Fibroblast of villous mesenchyme (primary cell): ENCODE measurements at regions not wholly inside any gene's neighbourhood (a gene's known extent, or its start where the extent isn't known, plus 50 kb on each side); places are given as distances from the start of the nearest gene placed in this dataset.
"Not testable (repeated sequence)": the region's sequence is repeated elsewhere in the genome, so short reads cannot be mapped to it uniquely, and the experiment has no call there.

Experiments used
- DNase-seq: peaks from one replicate; pipeline ENCODE4 v3.0.0-alpha.2; 2010; ENCODE audit warnings: low read depth
- H3K4me3 ChIP-seq: 2 replicates; pipeline ENCODE4 v1.5.1; 2011; ENCODE audit warnings: low read depth, mild to moderate bottlenecking, low read length
- TF ChIP-seq, protein P1 (sequence below): IDR thresholded peaks from 2 replicates; pipeline ENCODE4 v1.5.1; 2012; ENCODE audit warnings: low read depth, mild to moderate bottlenecking, low read length; ENCODE audit not compliant: insufficient read depth

DNA sequence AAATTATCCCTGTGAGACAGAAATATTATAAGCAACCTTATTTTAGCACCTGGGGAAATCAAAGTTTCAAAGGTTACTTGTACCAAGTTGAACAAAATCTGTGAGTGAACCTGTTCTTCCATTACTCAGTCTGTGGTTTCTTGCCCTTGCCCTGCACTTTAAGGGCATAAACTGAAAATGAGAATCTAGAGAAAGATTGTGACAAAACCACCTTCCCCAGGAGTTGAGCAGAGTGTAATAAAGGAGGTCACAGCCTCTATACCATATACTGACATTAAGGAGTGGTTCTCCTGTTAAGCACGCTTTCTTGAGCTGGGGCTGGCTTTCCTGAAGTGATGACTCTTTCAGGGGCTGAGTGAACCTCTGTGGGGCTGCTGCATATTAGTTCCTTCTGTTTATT, 143.4 kb downstream of the PDCD6IP start:
- no peak for DNase-seq
- TF ChIP-seq, protein P1, sequence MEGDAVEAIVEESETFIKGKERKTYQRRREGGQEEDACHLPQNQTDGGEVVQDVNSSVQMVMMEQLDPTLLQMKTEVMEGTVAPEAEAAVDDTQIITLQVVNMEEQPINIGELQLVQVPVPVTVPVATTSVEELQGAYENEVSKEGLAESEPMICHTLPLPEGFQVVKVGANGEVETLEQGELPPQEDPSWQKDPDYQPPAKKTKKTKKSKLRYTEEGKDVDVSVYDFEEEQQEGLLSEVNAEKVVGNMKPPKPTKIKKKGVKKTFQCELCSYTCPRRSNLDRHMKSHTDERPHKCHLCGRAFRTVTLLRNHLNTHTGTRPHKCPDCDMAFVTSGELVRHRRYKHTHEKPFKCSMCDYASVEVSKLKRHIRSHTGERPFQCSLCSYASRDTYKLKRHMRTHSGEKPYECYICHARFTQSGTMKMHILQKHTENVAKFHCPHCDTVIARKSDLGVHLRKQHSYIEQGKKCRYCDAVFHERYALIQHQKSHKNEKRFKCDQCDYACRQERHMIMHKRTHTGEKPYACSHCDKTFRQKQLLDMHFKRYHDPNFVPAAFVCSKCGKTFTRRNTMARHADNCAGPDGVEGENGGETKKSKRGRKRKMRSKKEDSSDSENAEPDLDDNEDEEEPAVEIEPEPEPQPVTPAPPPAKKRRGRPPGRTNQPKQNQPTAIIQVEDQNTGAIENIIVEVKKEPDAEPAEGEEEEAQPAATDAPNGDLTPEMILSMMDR: no peak
- H3K4me3 ChIP-seq: no peak overlapping the region

DNA sequence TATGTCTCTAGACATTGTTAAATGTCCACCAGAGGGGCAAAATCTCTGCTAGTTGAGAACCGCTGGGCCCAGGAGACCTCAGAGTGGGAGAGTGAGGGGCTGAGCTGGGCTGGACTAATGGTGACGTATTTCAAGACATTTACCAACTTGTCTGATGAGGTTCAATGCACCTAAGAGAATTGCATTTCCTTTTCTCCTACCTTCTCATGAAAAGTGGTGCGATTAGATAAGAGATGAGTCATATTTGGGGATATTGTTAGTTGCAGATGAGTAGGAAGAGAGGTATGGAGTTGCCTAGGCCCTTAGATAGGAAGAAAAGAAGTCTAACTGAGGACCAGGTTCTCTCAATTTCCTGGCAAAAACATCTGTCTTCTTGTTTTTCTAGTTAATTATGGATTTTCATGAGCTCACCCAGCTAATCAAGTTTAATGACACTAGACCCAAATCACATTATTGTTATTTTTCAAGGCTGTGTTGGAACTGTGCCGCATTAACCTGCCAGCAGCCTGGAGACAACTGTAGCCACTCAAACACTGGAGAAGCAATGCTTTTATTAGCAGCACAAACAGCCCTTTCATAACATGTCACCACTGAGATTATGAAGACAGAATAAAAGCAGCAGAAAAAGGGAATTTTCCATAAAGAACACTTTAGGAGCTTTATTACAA, 144.2 kb downstream of the PDCD6IP start:
- H3K4me3 ChIP-seq: no peak overlapping the region
- no peak for DNase-seq
- TF ChIP-seq, protein P1: no peak

DNA sequence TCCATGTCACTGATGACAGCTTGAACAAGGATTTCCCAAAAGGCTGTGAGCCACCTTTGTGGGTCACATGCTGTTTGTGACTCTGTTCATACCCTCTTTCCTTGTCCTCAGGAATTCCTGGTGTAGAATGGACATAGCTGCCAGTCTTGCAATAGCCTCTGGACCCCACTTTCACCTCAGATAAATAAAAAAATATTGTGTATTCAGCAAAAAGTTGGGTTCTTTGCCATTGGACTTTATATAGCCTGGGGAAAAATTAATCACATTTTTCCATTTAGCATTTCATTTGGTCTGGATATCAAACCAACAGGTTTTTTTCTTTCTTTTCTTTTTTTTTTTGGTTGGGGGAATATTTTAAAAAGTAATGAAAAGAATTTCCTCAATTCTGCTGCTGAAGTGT, 144.8 kb downstream of the PDCD6IP start:
- no peak for DNase-seq
- TF ChIP-seq, protein P1: no peak
- H3K4me3 ChIP-seq: no peak overlapping the region

DNA sequence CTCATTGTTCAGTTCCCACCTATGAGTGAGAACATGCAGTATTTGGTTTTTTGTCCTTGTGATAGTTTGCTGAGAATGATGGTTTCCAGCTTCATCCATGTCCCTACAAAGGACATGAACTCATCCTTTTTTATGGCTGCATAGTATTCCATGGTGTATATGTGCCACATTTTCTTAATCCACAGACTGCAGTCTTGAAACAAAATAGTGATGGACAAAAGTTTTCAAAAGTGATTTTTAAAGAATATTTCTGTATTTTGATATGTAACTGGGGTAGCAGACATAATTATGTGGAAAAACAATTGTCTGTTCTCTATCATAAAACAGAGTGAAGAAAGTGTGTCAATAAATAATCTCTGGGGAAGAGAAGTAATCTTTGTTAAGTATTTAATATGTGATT, 148.2 kb downstream of the PDCD6IP start:
- DNase-seq, H3K4me3 ChIP-seq: not testable (repeated sequence)

DNA sequence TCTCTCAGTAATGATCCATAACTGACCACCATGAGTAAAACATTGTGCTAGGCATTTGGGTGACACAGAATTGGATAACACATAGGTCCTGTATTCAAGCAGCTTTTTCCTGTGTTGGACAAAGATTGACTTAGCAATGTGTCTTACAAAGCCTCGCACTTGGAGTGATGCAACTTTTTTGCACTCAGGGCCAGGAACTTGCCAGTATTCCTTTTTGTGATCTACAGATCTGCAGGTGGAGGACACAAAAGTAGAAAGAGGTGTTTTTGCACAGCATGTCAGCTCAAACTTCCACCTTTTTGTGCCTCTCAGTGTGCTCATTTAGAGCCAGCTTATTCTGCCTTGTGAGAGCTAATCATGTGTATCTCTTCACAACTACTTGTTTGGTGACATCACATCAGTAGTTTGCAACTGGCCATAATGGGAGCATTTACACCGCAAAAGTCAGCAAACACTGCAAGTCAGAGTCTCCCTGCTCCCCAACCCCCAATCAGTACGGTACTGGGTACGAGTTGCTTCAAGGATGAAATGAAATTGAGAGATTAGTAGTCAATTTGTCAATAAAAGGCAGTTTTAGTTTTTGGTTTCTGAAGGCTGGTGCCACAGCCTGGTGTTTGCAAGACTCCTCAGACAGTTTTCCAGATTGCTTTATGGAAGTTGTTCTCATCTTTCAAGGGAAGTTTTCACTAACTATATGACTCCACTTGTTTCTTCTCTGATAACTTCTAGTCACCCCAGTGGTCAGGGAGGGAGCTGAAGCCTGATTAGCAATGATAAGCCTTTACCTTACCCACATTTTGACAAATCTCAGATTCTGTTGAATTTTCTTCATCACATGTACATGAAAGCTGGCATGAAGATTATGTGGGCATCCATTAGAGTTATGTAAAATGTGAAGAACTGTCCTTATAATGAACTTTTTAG, 149.1 kb downstream of the PDCD6IP start:
- DNase-seq: no peak
- no peak overlapping the region for H3K4me3 ChIP-seq
- TF ChIP-seq, protein P1: no peak

DNA sequence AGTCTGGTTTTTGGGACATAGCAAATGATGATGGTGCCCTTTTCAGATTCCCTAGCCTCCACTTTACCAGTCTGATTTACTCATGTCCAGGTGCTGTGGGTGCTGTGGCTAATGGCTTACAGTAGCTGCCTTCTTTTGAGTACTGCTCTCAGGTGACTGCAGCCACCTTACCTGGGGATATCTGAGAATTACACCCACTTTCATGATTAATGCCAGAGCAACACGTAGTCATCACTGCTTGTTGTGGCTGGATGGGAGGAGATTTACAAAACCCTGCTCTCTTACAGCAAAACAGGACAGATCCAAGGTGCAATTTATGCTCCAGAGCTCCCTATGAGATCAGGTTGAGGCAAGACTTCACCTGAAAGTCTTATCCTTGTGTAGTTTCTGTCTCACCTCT, 150.6 kb downstream of the PDCD6IP start:
- no peak overlapping the region for H3K4me3 ChIP-seq
- TF ChIP-seq, protein P1: no peak
- DNase-seq: no peak

DNA sequence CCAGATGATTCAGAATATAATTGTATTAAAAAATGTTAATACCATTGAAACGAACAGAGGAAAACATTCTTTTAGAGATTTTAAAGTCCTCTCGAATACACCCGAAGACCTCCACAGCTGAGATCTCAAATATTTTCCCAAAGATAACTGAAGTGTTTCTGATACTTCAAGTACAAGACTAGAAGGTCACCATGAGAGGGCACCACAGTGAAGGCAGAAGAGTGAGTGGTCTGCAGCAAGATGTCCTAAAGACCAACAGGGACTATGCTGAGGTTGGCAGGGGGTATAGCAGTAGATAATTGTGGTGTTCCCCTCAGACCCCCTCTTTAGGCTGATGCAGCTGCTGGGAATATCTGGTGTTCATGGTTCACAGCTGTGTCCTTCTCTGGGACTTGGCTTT, 156.5 kb downstream of the PDCD6IP start:
- peak; percentile 15 for DNase-seq
- H3K4me3 ChIP-seq: no peak overlapping the region
- TF ChIP-seq, protein P1: peak; percentile 49
